HepG2 (cell line): ENCODE measurements at regions not wholly inside any gene's neighbourhood (a gene's known extent, or its start where the extent isn't known, plus 50 kb on each side); places are given as distances from the start of the nearest gene placed in this dataset.

Source experiments
- ATAC-seq: fragments of 200-7000 bp; cut with Tn5 transposase; 3 replicates; pipeline ENCODE4 v1.9.1; 2020; ENCODE audit warnings: mild to moderate bottlenecking, moderate library complexity
- BruUV-seq: library from RNA; stranded (reverse); fragments of 400-500 nt; replicated peaks from 2 replicates; lab custom pipeline; 2021; lab: Mats Ljungman, UMichigan
- CTCF ChIA-PET: fragments of 300-600 bp; formaldehyde crosslinking; extraction: SDS; loops from one replicate; lab custom pipeline; 2021; ENCODE audit warnings: low total read pairs, inconsistent platforms, low intra/inter-chr PET ratio; lab: Yijun Ruan, JAX
- POLR2A ChIA-PET: fragments of 350-600 bp; sonication (Branson Sonifier 250); formaldehyde crosslinking; loops from one replicate; lab custom pipeline; 2020; ENCODE audit warnings: antibody characterized with exemption, inconsistent platforms; lab: Yijun Ruan, JAX
- DNase-seq: peaks from one replicate; pipeline ENCODE4 v3.0.0-alpha.2; 2015; ENCODE audit warnings: low spot score
- FAIRE-seq: peaks from 3 replicates; lab custom pipeline; 2011; peaks lifted over from hg19 to GRCh38; lab: Jason Lieb, UNC
- H2AFZ ChIP-seq: one replicate; pipeline ENCODE4 v1.6.1; 2011; ENCODE audit warnings: low read length, inconsistent platforms
- H3K27ac ChIP-seq: fragments of 300-600 bp; 3 replicates; pipeline ENCODE4 v1.8.0; 2011; ENCODE audit warnings: mixed run types, mild to moderate bottlenecking, mixed read lengths, low read length, inconsistent platforms; ENCODE audit not compliant: insufficient read depth; ENCODE audit errors: extremely low read length
- H3K27me3 ChIP-seq, 2 experiments: fragments of 200-600 bp in 1 of 2; 2 replicates in 1 of 2; 3 replicates in 1 of 2; pipeline versions ENCODE4 v1.6.0 to v1.8.0; 2011; ENCODE audit warnings: low read length in 2 of 2, mild to moderate bottlenecking in 2 of 2, moderate library complexity in 2 of 2, inconsistent platforms in 1 of 2; ENCODE audit not compliant: insufficient read depth in 2 of 2, control insufficient read depth in 1 of 2
- H3K36me3 ChIP-seq, 2 experiments: fragments of 200-600 bp in 1 of 2; replicated peaks in 1 of 2; 2 replicates in 1 of 2; 3 replicates in 1 of 2; pipeline versions ENCODE4 v1.5.1 to v1.8.0; 2011; ENCODE audit warnings: low read length in 2 of 2, inconsistent platforms in 1 of 2; ENCODE audit not compliant: insufficient read depth in 2 of 2, control insufficient read depth in 1 of 2
- H3K4me1 ChIP-seq: 2 replicates; pipeline ENCODE4 v1.5.1; 2012; ENCODE audit warnings: low read length, inconsistent platforms; ENCODE audit not compliant: insufficient read depth
- H3K4me2 ChIP-seq: 2 replicates; pipeline ENCODE4 v1.6.0; 2011; ENCODE audit warnings: low read depth, low read length, inconsistent platforms
- H3K4me3 ChIP-seq, 3 experiments: fragments of 200-600 bp in 1 of 3; sonication (generic), shearing (Covaris generic) in 1 of 3; replicated peaks in 1 of 3; 2 replicates each; pipeline ENCODE4 v1.5.1; 2011 to 2016; ENCODE audit warnings: low read length in 3 of 3, inconsistent platforms in 2 of 3, low read depth in 2 of 3, mild to moderate bottlenecking in 2 of 3, control low read depth in 1 of 3, mixed read lengths in 1 of 3; ENCODE audit not compliant: insufficient read depth in 1 of 3
- H3K79me2 ChIP-seq: one replicate; pipeline ENCODE4 v1.6.1; 2011; ENCODE audit warnings: low read length, inconsistent platforms; ENCODE audit not compliant: insufficient read depth
- H3K9ac ChIP-seq: 2 replicates; pipeline ENCODE4 v1.6.0; 2011; ENCODE audit warnings: mild to moderate bottlenecking, low read depth, low read length, inconsistent platforms; ENCODE audit not compliant: insufficient read depth
- H3K9me3 ChIP-seq: 2 replicates; pipeline ENCODE4 v1.5.1; 2012; ENCODE audit warnings: mild to moderate bottlenecking, low read length
- H4K20me1 ChIP-seq: 2 replicates; pipeline ENCODE4 v1.6.0; 2011; ENCODE audit warnings: inconsistent platforms, mild to moderate bottlenecking, low read length, moderate library complexity; ENCODE audit not compliant: insufficient read depth
- AFF4 ChIP-seq: sonication (generic); formaldehyde crosslinking; IDR thresholded peaks from 2 replicates; pipeline ENCODE4 v1.4.0; 2020; ENCODE audit warnings: missing genetic modification reagents
- ARID5B ChIP-seq: IDR thresholded peaks from 2 replicates; pipeline ENCODE4 v1.4.0; 2020; ENCODE audit warnings: mild to moderate bottlenecking, missing genetic modification reagents
- CHCHD3 ChIP-seq: sonication (generic); formaldehyde crosslinking; IDR thresholded peaks from 2 replicates; pipeline ENCODE4 v1.8.0; 2022; ENCODE audit warnings: mild to moderate bottlenecking, missing genetic modification reagents, moderate library complexity
- EEA1 ChIP-seq: sonication (generic); formaldehyde crosslinking; IDR thresholded peaks from 2 replicates; pipeline ENCODE4 v1.5.1; 2020; ENCODE audit warnings: mild to moderate bottlenecking, missing genetic modification reagents, borderline replicate concordance
- ELF1 ChIP-seq: sonication (generic); formaldehyde crosslinking; IDR thresholded peaks from 2 replicates; pipeline ENCODE4 v1.4.0; 2020; ENCODE audit warnings: missing genetic modification reagents
- GLMP ChIP-seq: sonication (generic); formaldehyde crosslinking; IDR thresholded peaks from 2 replicates; pipeline ENCODE4 v1.9.0; 2021; ENCODE audit warnings: missing genetic modification reagents, mild to moderate bottlenecking, borderline replicate concordance
- HNRNPL ChIP-seq: fragments of 200-400 bp; formaldehyde crosslinking; IDR thresholded peaks from 2 replicates; pipeline ENCODE4 v1.6.1; 2017; ENCODE audit warnings: mild to moderate bottlenecking, low read depth, low read length
- IKZF4 ChIP-seq: sonication (generic); formaldehyde crosslinking; IDR thresholded peaks from 2 replicates; pipeline ENCODE4 v1.5.1; 2020; ENCODE audit warnings: borderline replicate concordance, mild to moderate bottlenecking, low read depth, missing genetic modification reagents; ENCODE audit errors: not compliant biosample characterization
- NAIF1 ChIP-seq: sonication (generic); formaldehyde crosslinking; IDR thresholded peaks from 2 replicates; pipeline ENCODE4 v1.5.0; 2020; ENCODE audit warnings: mild to moderate bottlenecking, missing genetic modification reagents, borderline replicate concordance
- NCOA1 ChIP-seq: sonication (generic); formaldehyde crosslinking; IDR thresholded peaks from 2 replicates; pipeline ENCODE4 v1.9.0; 2021; ENCODE audit warnings: missing genetic modification reagents
- THAP11 ChIP-seq: IDR thresholded peaks from 2 replicates; pipeline ENCODE4 v1.6.1; 2016; ENCODE audit warnings: missing biosample characterization, missing genetic modification reagents
- WGBS: methylation state at CpG from one replicate; pipeline ENCODE4 v1.1.6; 2017; ENCODE audit warnings: low lambda C conversion rate; 5-methylcytosine and 5-hydroxymethylcytosine counted together
- in situ Hi-C: cut with HindIII; loops from 2 replicates; pipeline ENCODE4 v1.10.0; 2017; ENCODE audit warnings: low pct_unique_long_range_greater_than_20kb; ENCODE audit not compliant: extremely low pct_ligation_motif_present
- intact Hi-C: fragments of 100-400 bp; cut with micrococcal nuclease; formaldehyde crosslinking; loops from one replicate; pipeline ENCODE4 v1.10.0; 2022; ENCODE audit not compliant: unreplicated experiment
- TF ChIP-seq, protein P1 (sequence below): sonication (generic); formaldehyde crosslinking; IDR thresholded peaks from 2 replicates; pipeline ENCODE4 v1.4.0; 2020; ENCODE audit warnings: missing genetic modification reagents, borderline replicate concordance

- H3K4me3 ChIP-seq, result no peak overlapping the region
- no peak overlapping the region for H3K4me2 ChIP-seq
- FAIRE-seq (no peak), DNase-seq (no peak), ATAC-seq (no peak)
- no peaks in the 10 kb centered on the region for H4K20me1 ChIP-seq
- ChIA-PET CTCF (no interaction called here), POLR2A (no interaction called here)
- WGBS, result 0% methylated on average over 1 of the region's 1 CpG
- H3K9me3 ChIP-seq, result no peaks in the 10 kb centered on the region
- no peaks in the 10 kb centered on the region for H3K36me3 ChIP-seq
- H3K9ac ChIP-seq, result no peak overlapping the region
- no peak overlapping the region for H2AFZ ChIP-seq
- no peak for TF ChIP-seq NAIF1 (CRISPR knock-in tag)
- TF ChIP-seq AFF4 (CRISPR knock-in tag), result no peak
- TF ChIP-seq THAP11 (CRISPR knock-in tag), result no peak
- no peak for TF ChIP-seq EEA1 (CRISPR knock-in tag)
- TF ChIP-seq ARID5B (CRISPR knock-in tag), result no peak
- TF ChIP-seq, protein P1, sequence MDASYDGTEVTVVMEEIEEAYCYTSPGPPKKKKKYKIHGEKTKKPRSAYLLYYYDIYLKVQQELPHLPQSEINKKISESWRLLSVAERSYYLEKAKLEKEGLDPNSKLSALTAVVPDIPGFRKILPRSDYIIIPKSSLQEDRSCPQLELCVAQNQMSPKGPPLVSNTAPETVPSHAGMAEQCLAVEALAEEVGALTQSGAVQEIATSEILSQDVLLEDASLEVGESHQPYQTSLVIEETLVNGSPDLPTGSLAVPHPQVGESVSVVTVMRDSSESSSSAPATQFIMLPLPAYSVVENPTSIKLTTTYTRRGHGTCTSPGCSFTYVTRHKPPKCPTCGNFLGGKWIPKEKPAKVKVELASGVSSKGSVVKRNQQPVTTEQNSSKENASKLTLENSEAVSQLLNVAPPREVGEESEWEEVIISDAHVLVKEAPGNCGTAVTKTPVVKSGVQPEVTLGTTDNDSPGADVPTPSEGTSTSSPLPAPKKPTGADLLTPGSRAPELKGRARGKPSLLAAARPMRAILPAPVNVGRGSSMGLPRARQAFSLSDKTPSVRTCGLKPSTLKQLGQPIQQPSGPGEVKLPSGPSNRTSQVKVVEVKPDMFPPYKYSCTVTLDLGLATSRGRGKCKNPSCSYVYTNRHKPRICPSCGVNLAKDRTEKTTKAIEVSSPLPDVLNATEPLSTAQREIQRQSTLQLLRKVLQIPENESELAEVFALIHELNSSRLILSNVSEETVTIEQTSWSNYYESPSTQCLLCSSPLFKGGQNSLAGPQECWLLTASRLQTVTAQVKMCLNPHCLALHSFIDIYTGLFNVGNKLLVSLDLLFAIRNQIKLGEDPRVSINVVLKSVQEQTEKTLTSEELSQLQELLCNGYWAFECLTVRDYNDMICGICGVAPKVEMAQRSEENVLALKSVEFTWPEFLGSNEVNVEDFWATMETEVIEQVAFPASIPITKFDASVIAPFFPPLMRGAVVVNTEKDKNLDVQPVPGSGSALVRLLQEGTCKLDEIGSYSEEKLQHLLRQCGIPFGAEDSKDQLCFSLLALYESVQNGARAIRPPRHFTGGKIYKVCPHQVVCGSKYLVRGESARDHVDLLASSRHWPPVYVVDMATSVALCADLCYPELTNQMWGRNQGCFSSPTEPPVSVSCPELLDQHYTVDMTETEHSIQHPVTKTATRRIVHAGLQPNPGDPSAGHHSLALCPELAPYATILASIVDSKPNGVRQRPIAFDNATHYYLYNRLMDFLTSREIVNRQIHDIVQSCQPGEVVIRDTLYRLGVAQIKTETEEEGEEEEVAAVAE, result no peak
- no peak for TF ChIP-seq NCOA1
- no peak for TF ChIP-seq IKZF4 (CRISPR knock-in tag)
- no peak for TF ChIP-seq HNRNPL
- TF ChIP-seq GLMP (CRISPR knock-in tag), result no peak
- no peak for TF ChIP-seq CHCHD3
- no peak for TF ChIP-seq ELF1 (CRISPR knock-in tag)
- no peak overlapping the region for H3K27ac ChIP-seq
- no peaks in the 10 kb centered on the region for H3K79me2 ChIP-seq
- no peaks in the 10 kb centered on the region for H3K27me3 ChIP-seq
- no TSS peak for BruUV-seq
- intact Hi-C loops, result no loop called here
- in situ Hi-C loops, result loop anchor here (25.0 kb wide), 1 partner anchor 298 kb away; no protein-coding TSS in a partner anchor
- H3K4me1 ChIP-seq, result no peaks in the 10 kb centered on the region
These were observed 152.1 kb upstream of the ALCAM start for GRCh38 chr3:105214590-105214989.
